Activated CD4-positive, alpha-beta T cell treated with anti-CD3 and anti-CD28 coated beads, Interleukin-2, amount 50 U/mL, for 24 hours (primary cell): ENCODE measurements at regions not wholly inside any gene's neighbourhood (a gene's known extent, or its start where the extent isn't known, plus 50 kb on each side); places are given as distances from the start of the nearest gene placed in this dataset.
"Not testable (repeated sequence)": the region's sequence is repeated elsewhere in the genome, so short reads cannot be mapped to it uniquely, and the experiment has no call there.

Source experiments
- DNase-seq, 2 donors: peaks; one replicate each; pipeline ENCODE4 v3.0.0-alpha.2; 2020; ENCODE audit warnings: low read depth in 1 of 2, low spot score in 1 of 2

DNA sequence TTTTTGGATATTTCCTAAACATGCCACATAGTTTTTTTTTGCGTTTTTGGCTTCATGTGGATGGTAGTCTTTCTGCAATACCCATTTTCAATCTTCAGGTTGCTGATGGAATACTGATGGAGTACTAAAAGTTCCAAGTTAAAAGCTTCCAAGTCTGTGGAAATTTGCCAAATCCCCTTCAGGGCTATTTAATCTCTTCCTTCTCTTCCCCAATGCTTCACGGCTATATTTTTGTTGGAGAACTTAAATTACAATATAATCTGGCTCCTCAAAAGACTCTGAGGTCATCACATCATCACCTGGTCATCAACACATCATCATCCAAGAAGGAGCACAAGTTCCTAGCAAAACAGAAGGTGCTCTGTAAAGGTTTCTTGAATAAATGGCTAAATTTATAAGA, 881.0 kb upstream of the TENM4 start:
- no peak for DNase-seq

DNA sequence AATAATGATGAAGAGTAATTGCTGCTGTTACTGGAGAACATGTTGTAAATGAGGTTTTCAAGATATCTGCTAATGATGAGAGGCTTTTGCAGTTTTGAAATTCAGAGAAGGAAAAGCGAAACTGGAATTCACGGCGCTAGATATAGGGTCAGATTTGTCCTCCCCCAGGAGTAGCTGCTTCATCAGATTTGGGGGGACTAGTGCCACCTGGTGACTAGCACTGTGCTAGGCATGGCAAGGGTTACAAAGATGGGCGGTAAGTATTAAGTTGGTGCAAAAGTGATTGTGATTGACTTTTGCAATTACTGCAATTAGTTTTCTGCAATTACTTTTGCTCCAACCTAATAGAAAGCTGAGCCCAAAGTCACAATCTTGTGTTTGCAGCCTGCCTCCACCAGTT, 879.9 kb upstream of the TENM4 start:
- no peak for DNase-seq

DNA sequence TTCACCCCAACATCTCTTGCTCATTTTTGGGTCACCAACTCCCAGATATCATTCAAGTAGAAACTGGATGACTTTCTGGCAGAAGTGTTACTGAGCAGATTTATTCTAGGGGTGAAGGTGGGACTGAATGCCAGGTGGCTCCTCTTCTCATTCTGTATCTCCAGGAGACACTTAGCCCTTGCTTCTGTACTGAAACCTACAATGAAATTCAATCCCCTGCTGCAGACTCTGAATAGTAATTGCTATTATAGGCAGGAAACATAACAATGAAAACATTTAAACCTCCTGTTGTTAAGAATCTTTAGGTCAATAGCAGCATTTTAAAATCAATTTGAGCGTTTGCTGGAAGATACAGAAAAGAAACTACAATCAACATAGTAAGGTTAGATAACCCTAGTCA, 879.4 kb upstream of the TENM4 start:
- DNase-seq: no peak

GRCh38 chr11:80317612-80318011, 876.8 kb upstream of the TENM4 start:
- no peak for DNase-seq

DNA sequence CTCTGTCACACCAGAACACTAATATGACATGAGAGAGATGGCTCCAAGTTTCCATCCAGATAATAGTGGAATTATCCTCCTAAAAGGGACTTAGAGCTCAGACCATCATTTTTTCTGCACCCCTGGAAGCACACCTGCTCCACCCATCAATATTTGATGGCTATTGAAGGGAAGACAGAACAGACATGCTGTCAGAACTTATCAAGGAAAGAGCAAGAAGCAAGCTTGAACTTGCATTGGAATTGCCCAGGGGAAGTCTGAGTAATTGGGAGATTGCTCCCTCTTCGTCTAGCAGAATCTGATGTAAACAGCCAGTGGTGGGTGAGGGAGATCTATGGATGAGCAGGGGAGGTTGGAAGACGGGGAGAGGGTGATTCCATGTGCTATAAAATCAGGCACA, 874.4 kb upstream of the TENM4 start:
- no peak for DNase-seq

DNA sequence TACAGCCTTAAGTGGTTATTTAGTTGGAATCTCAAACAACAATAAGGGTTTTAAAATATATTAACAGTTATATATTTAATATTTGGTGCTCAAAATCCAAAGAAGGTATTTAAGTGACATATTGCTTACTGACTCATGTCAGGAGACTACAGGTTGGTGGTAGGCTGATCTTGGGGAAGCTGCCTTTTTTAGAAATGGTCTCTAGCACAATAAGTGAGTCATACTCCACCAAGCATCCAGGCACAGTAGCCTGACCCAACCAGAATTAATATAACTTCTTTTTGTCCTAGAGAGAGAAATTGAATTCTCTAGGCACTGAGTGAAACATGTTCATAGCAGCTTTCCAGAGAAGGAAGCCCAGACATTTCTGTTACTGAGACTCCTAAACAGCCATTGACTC, 868.5 kb upstream of the TENM4 start:
- DNase-seq: no peak

DNA sequence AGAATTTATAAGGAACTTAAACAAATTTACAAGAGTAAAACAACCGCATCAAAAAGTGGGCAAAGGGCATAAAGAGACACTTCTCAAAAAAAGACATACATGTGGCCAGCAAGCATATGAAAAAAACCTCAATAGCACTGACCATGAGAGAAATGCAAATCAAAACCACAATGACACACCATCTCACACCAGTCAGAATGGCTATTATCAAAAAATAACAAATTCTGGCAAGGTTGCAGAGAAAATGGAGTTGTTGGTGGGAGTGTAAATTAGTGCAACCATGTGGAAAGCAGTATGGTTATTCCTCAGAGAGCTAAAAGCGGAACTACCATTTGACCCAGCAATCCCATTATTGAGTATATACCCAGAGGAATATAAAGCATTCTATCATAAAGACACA, 866.8 kb upstream of the TENM4 start:
- no peak for DNase-seq

GRCh38 chr11:80297858-80298632, 857.2 kb upstream of the TENM4 start:
- DNase-seq: no peak

DNA sequence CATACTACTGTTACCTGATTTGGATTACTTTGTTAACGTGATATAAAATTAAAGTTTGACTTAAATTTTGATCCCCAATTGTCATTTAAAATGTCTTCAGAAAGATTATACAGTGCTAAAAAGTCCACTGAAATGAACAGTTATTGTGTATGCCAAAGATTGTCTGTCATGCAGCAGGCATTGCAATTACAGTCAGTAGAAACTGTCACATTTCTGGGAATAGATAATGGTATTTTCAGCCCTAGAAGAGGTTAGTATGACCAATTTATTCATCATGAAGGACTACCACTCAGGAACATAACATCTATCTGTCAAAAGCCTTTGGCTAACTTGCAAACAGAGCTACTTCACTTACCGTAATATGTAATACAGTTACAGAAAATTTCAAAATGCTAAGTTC, 852.5 kb upstream of the TENM4 start:
- no peak for DNase-seq

DNA sequence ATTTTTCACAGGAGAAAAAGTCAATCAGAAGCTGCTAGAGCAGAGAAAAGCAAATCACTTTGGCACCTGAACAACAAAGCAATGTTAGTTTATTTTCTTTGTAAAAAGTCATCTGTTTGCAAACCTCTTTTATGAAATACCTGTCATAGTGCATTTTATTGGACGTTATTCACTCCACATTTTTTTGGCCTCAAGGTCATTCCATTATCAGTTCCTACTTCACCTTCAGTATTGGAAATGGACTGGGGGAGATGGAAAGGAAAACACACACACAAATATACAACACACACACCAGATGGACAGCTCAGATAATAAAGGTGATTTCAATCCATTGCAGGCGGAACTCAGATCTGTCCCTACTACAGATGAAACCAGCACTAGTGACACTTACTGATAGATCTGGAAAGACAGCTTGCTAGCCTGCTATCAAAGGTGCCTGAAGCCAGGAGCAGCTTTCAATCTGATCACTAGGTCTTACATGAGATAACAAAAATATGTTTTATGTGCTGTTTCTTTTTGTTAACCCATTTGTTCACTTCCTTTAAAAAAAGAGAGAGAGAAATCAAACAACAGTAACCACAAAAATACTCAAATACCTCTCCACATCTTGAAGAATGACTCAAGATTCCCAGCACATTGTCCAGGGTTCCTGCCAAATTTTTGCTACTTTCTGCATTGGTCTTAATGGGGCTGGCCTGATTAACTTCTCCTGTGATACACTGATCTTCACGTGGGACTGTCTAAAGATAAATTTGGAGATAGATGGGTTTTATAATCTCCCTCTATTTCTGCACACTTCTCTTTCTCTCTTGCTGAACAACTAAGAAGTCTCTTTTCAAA, 844.3 kb upstream of the TENM4 start:
- DNase-seq: no peak

- DNase-seq: no peak
Measured at GRCh38 chr11:80282643-80283042, 841.8 kb upstream of the TENM4 start.

DNA sequence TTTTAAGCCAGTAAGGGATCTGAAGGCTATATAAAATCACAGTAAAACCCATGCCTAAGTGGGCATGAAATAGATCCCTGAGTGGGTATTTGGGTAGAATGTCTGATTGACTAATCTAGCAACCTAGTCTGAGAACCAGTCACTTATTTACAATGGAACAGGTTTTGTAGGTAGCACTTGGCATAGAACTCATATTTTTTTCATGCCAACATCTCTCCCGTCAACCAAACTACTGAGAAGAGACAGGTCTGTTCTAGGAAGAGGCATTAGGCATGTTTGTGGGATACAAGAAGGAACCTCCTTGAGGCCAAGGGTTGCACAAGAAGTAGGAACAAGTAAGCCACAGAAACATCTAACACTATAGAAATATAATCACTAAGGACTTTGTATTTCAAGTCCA, 840.4 kb upstream of the TENM4 start:
- DNase-seq: no peak

DNA sequence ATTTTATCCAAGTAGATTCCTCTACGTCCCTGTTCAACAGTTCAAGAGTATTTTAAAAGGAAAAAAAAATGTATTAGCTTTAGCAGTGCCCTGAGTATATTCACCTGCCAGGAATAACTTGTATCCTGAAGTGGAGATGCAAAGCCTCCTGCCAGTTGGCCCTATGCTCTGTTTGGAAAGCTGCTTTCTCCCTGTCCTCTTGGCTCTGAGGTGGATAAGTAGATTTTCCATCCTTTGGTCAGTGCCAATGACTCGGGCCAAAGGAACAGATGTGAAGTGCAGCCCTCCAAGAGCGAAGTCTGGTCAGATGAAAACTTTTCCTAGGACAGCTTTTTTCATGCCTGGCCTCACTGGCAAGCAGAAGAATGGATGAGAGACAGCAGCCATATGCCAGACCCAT, 839.9 kb upstream of the TENM4 start:
- no peak for DNase-seq

DNA sequence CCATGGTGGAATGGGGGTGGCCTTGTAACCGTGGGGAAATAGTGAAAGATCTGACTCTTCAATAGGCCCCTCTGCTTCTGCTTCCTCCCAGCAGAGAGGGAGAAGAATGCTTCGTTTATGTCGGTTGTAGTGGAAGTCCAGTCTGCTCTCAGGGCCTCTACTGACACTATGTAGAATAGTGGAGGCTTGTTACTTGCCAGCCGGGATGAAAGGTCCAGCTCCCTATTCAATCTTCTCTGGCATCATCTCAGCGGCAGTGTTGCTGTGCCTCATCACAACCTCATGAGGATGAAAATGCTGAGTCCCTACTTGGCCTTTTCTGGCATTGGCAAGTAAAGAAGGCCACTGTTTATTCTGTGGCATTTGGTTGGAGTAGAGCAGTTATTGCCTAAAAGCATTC, 820.9 kb upstream of the TENM4 start:
- DNase-seq: no peak

GRCh38 chr11:80257319-80258015, 816.6 kb upstream of the TENM4 start:
- not testable (repeated sequence) for DNase-seq

GRCh38 chr11:80255021-80255420, 814.2 kb upstream of the TENM4 start:
- DNase-seq: no peak

DNA sequence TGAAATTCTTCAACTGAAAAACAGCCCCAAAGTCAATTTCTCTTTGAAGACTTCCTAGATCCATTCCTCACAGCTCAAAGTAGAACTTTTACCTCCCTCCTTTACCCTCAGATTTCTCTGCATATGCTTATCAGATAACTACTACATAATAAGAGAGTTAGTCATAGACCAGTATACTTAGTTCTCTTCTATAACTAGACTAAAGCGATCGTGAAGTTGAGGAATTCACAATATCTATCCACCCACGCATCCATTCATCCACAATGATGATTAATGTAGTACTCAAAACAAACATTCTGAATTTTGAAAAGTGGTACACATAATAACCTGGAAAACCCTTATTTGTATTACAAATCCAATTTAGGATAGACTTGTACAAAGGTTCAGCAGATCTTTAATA, 800.9 kb upstream of the TENM4 start:
- DNase-seq: no peak

- DNase-seq: no peak
Measured at GRCh38 chr11:80240245-80240644, 799.4 kb upstream of the TENM4 start.

GRCh38 chr11:80239217-80239616, 798.4 kb upstream of the TENM4 start:
- no peak for DNase-seq

DNA sequence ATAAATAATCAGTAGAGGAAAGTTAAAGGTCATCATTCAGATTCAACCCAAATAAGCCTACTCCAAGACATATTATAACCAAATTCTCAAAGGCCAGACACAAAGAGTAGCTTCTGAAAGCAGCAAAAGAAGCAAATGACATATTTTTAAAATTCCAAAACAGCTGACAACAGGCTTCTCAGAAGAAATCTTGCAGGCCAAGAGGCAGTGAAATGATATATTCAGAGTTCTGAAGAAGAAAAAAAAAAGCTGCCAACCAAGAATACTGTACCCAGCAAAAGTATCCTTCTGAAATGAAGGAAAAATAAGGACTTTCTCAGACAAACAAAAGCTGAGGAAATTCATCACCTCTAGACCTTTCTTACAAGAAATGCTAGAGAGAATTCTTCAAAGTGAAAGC, 787.1 kb upstream of the TENM4 start:
- DNase-seq: no peak

DNA sequence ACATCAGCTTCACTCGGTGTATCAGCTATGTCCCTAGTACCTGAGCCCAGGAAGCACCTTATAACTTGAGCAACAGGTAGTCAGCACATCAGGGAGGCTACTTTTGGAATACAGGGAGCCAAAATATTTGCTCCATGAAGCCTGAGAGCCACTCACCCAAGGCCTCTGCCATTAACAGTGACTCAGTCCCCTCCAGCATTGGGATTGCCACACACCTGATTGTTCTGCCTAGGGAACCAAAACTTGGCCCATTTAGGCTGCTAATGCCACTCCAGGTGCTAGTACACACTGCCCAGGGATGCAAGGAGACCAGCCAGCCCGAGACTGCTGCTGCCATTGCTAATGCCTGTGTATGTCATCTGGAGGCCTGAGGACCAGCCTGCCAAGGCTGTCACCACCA, 773.6 kb upstream of the TENM4 start:
- no peak for DNase-seq

DNA sequence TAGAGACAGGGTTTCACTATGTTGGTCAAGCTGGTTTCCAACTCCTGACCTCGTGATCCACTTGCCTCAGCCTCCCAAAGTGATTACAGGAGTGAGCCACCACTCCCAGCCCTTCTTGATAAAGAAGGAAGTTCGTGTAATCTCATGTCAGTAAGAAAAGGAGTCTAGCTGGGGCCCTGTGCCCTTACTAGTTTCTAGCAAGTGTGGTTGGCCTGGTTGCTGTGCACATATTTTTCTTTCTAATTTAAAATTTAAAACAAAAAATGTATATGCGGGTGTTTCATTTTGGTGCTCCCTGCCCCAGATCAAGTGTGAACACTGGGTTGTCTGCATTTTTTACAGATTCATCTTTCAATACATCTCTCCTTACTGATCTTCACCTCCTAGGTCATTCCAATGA, 770.8 kb upstream of the TENM4 start:
- DNase-seq: no peak
